ENCODE measurements at regions not wholly inside any gene's neighbourhood (a gene's known extent, or its start where the extent isn't known, plus 50 kb on each side); places are given as distances from the start of the nearest gene placed in this dataset.

- DNase-seq = no peak
Observed at GRCh38 chr5:5983261-5983980, 394.9 kb downstream of the MED10 start.

GRCh38 chr5:5981562-5981961 lies 396.8 kb downstream of the MED10 start:
- no peak for DNase-seq

GRCh38 chr5:5980538-5980895 lies 397.8 kb downstream of the MED10 start:
- DNase-seq = no peak

- DNase-seq = no peak
Observed at GRCh38 chr5:5979761-5980537, 398.4 kb downstream of the MED10 start.

GRCh38 chr5:5979377-5979760 lies 399.0 kb downstream of the MED10 start:
- DNase-seq = peak; percentile 56

- peak; percentile 22 for DNase-seq
Observed at GRCh38 chr5:5978501-5979376, 399.6 kb downstream of the MED10 start.

- no peak for DNase-seq
Observed at GRCh38 chr5:5971203-5971602, 407.1 kb downstream of the MED10 start.

- DNase-seq = no peak
Observed at GRCh38 chr5:5969942-5970483, 408.3 kb downstream of the MED10 start.

GRCh38 chr5:5968981-5969380 lies 409.4 kb downstream of the MED10 start:
- DNase-seq = no peak

- no peak for DNase-seq
Observed at GRCh38 chr5:5967944-5968343, 410.4 kb downstream of the MED10 start.

- no peak for DNase-seq
Observed at GRCh38 chr5:5967373-5967772, 411.0 kb downstream of the MED10 start.

GRCh38 chr5:5965132-5965531 lies 413.2 kb downstream of the MED10 start:
- no peak for DNase-seq

- DNase-seq = no peak
Observed at GRCh38 chr5:5964347-5964746, 414.0 kb downstream of the MED10 start.

- no peak for DNase-seq
Observed at GRCh38 chr5:5957737-5958136, 420.6 kb downstream of the MED10 start.

GRCh38 chr5:5954275-5954598 lies 424.1 kb downstream of the MED10 start:
- DNase-seq = no peak

GRCh38 chr5:5953584-5954274 lies 424.6 kb downstream of the MED10 start:
- peak; percentile 73 for DNase-seq

- DNase-seq = no peak
Observed at GRCh38 chr5:5951953-5952352, 426.4 kb downstream of the MED10 start.

GRCh38 chr5:5950658-5951057 lies 427.7 kb downstream of the MED10 start:
- no peak for DNase-seq

GRCh38 chr5:5941486-5941885 lies 436.9 kb downstream of the MED10 start:
- no peak for DNase-seq

GRCh38 chr5:5939759-5940370 lies 438.5 kb downstream of the MED10 start:
- no peak for DNase-seq

- DNase-seq = no peak
Observed at GRCh38 chr5:5933651-5934050, 444.7 kb downstream of the MED10 start.

GRCh38 chr5:5932824-5933223 lies 445.5 kb downstream of the MED10 start:
- no peak for DNase-seq
